SK-N-SH (cell line): ENCODE measurements at regions not wholly inside any gene's neighbourhood (a gene's known extent, or its start where the extent isn't known, plus 50 kb on each side); places are given as distances from the start of the nearest gene placed in this dataset.

ENCODE experiments used
- CTCF ChIA-PET: fragments of 300-600, 350-600 bp; formaldehyde crosslinking; extraction: SDS; loops from one replicate; lab custom pipeline; 2021; lab: Yijun Ruan, JAX
- POLR2A ChIA-PET: fragments of 350-600 bp; sonication (Branson Sonifier 250); formaldehyde crosslinking; extraction: SDS; loops from one replicate; lab custom pipeline; 2020; ENCODE audit warnings: antibody characterized with exemption, inconsistent platforms; lab: Yijun Ruan, JAX
- DNase-seq: peaks from one replicate; pipeline ENCODE4 v3.0.0; 2012
- H2AFZ ChIP-seq: fragments of 200-600 bp; sonication (generic); 2 replicates; pipeline ENCODE4 v1.8.1; 2016; ENCODE audit warnings: antibody characterized with exemption, mild to moderate bottlenecking, low read depth
- H3F3A ChIP-seq: fragments of 200-600 bp; sonication (generic); replicated peaks from 2 replicates; pipeline ENCODE3; 2016; ENCODE audit warnings: antibody characterized with exemption, mild to moderate bottlenecking; ENCODE audit not compliant: insufficient read depth
- H3K27ac ChIP-seq, 2 experiments: fragments of 200-500 bp in 1 of 2; fragments of 200-600 bp in 1 of 2; sonication (Bioruptor generic) in 1 of 2; sonication (generic), shearing (Covaris generic) in 1 of 2; 2 replicates each; pipeline versions ENCODE4 v1.5.1 to v1.6.1; 2014 to 2016; ENCODE audit warnings: low read depth in 2 of 2, inconsistent platforms in 1 of 2, low read length in 1 of 2, mild to moderate bottlenecking in 1 of 2, mixed read lengths in 1 of 2
- H3K27me3 ChIP-seq: fragments of 200-600 bp; sonication (generic), shearing (Covaris generic); 2 replicates; pipeline ENCODE4 v1.6.1; 2016; ENCODE audit warnings: mixed run types; ENCODE audit not compliant: insufficient read depth
- H3K36me3 ChIP-seq, 2 experiments: fragments of 200-500 bp in 1 of 2; fragments of 200-600 bp in 1 of 2; sonication (Bioruptor generic) in 1 of 2; sonication (generic) in 1 of 2; replicated peaks in 1 of 2; 2 replicates each; pipeline versions ENCODE3 to v1.5.1; 2014 to 2016; ENCODE audit warnings: low read length in 1 of 2, mild to moderate bottlenecking in 1 of 2; ENCODE audit not compliant: insufficient read depth in 2 of 2, control insufficient read depth in 1 of 2
- H3K4me1 ChIP-seq, 2 experiments: fragments of 200-500 bp in 1 of 2; fragments of 200-600 bp in 1 of 2; sonication (Bioruptor generic) in 1 of 2; sonication (generic), shearing (Covaris generic) in 1 of 2; 2 replicates each; pipeline versions ENCODE4 v1.5.1 to v1.6.1; 2014 to 2016; ENCODE audit warnings: low read depth in 1 of 2, low read length in 1 of 2, mixed run types in 1 of 2; ENCODE audit not compliant: insufficient read depth in 2 of 2, control insufficient read depth in 1 of 2
- H3K4me2 ChIP-seq: fragments of 200-600 bp; sonication (generic), shearing (Covaris generic); 2 replicates; pipeline ENCODE4 v1.6.1; 2017; ENCODE audit warnings: mixed run types
- H3K4me3 ChIP-seq, 2 experiments: fragments of 200-500 bp in 1 of 2; fragments of 200-600 bp in 1 of 2; sonication (Bioruptor generic) in 1 of 2; sonication (generic), shearing (Covaris generic) in 1 of 2; 2 replicates each; pipeline versions ENCODE4 v1.5.1 to v1.8.1; 2014 to 2016; ENCODE audit warnings: low read depth in 2 of 2, inconsistent platforms in 1 of 2, low read length in 1 of 2, mild to moderate bottlenecking in 1 of 2, mixed read lengths in 1 of 2, moderate library complexity in 1 of 2
- H3K79me2 ChIP-seq: fragments of 200-600 bp; sonication (generic); 2 replicates; pipeline ENCODE4 v1.8.1; 2017; ENCODE audit warnings: mild to moderate bottlenecking; ENCODE audit not compliant: insufficient read depth
- H3K9ac ChIP-seq: fragments of 200-600 bp; sonication (generic); 2 replicates; pipeline ENCODE4 v1.6.1; 2017; ENCODE audit warnings: mixed run types
- H3K9me2 ChIP-seq: fragments of 200-600 bp; sonication (generic); 2 replicates; pipeline ENCODE4 v1.6.1; 2017; ENCODE audit warnings: mixed run types
- H3K9me3 ChIP-seq: fragments of 200-600 bp; sonication (generic); 2 replicates; pipeline ENCODE4 v1.6.1; 2017; ENCODE audit warnings: mixed run types, mild to moderate bottlenecking, moderate library complexity
- H4K20me1 ChIP-seq: fragments of 200-600 bp; sonication (generic); 2 replicates; pipeline ENCODE4 v1.6.1; 2017; ENCODE audit warnings: mild to moderate bottlenecking, mixed run types; ENCODE audit not compliant: insufficient read depth
- CHD2 ChIP-seq: fragments of 150-350 bp; IDR thresholded peaks from 2 replicates; pipeline ENCODE4 v1.6.1; 2018; ENCODE audit warnings: low read length; ENCODE audit not compliant: partially characterized antibody
- ELF1 ChIP-seq: IDR thresholded peaks from 2 replicates; pipeline ENCODE4 v1.4.0; 2012
- EP300 ChIP-seq, 2 experiments: IDR thresholded peaks; 2 replicates each; pipeline versions ENCODE4 v1.4.0 to v1.6.1; 2012; ENCODE audit warnings: borderline replicate concordance in 1 of 2, low read depth in 1 of 2, low read length in 1 of 2
- FOSL2 ChIP-seq: IDR thresholded peaks from 2 replicates; pipeline ENCODE4 v1.4.0; 2012; ENCODE audit warnings: low read depth, mild to moderate bottlenecking, moderate library complexity, borderline replicate concordance
- FOXJ3 ChIP-seq: sonication (generic); formaldehyde crosslinking; IDR thresholded peaks from 2 replicates; pipeline ENCODE4 v1.5.1; 2020; ENCODE audit warnings: mild to moderate bottlenecking, missing genetic modification reagents
- FOXM1 ChIP-seq: IDR thresholded peaks from 2 replicates; pipeline ENCODE4 v1.4.0; 2012; ENCODE audit warnings: low read depth, mild to moderate bottlenecking
- GABPA ChIP-seq: IDR thresholded peaks from 2 replicates; pipeline ENCODE4 v1.4.0; 2012; ENCODE audit warnings: low read depth, mild to moderate bottlenecking
- GATA2 ChIP-seq: sonication (generic); formaldehyde crosslinking; IDR thresholded peaks from 2 replicates; pipeline ENCODE4 v1.5.0; 2020; ENCODE audit warnings: mild to moderate bottlenecking, missing genetic modification reagents
- IRF3 ChIP-seq: fragments of 150-350 bp; IDR thresholded peaks from 2 replicates; pipeline ENCODE4 v1.6.1; 2016; ENCODE audit warnings: mild to moderate bottlenecking, low read depth, low read length
- JUND ChIP-seq: IDR thresholded peaks from 2 replicates; pipeline ENCODE4 v1.4.0; 2012
- MEF2A ChIP-seq: IDR thresholded peaks from 2 replicates; pipeline ENCODE4 v1.4.0; 2012; ENCODE audit warnings: low read depth, borderline replicate concordance
- MXI1 ChIP-seq: IDR thresholded peaks from 2 replicates; pipeline ENCODE4 v1.6.1; 2012; ENCODE audit warnings: mild to moderate bottlenecking, low read depth, low read length, improper control_type of control experiment
- RCOR1 ChIP-seq: fragments of 150-350 bp; IDR thresholded peaks from 2 replicates; pipeline ENCODE4 v1.6.1; 2017; ENCODE audit warnings: antibody characterized with exemption, low read length
- RXRA ChIP-seq: IDR thresholded peaks from 2 replicates; pipeline ENCODE4 v1.4.0; 2012; ENCODE audit warnings: low read depth, mild to moderate bottlenecking, borderline replicate concordance
- SIN3A ChIP-seq: IDR thresholded peaks from 2 replicates; pipeline ENCODE4 v1.6.1; 2012; ENCODE audit warnings: low read depth, mild to moderate bottlenecking, low read length, moderate library complexity, borderline replicate concordance
- SMC3 ChIP-seq: IDR thresholded peaks from 2 replicates; pipeline ENCODE4 v1.6.1; 2012; ENCODE audit warnings: low read depth, low read length, improper control_type of control experiment
- TCF12 ChIP-seq: IDR thresholded peaks from 2 replicates; pipeline ENCODE4 v1.4.0; 2012
- TEAD4 ChIP-seq: IDR thresholded peaks from 2 replicates; pipeline ENCODE4 v1.4.0; 2012; ENCODE audit warnings: mild to moderate bottlenecking, borderline replicate concordance; ENCODE audit not compliant: insufficient read depth
- YY1 ChIP-seq: IDR thresholded peaks from 2 replicates; pipeline ENCODE4 v1.4.0; 2012; ENCODE audit warnings: low read depth, mild to moderate bottlenecking
- WGBS: methylation state at CpG from one replicate; pipeline ENCODE4 v1.1.6; 2017; ENCODE audit warnings: low lambda C conversion rate; 5-methylcytosine and 5-hydroxymethylcytosine counted together
- TF ChIP-seq, protein P1 (sequence below): fragments of 200-600 bp; sonication (generic); IDR thresholded peaks from 2 replicates; pipeline ENCODE4 v1.6.1; 2017; ENCODE audit warnings: antibody characterized with exemption, mild to moderate bottlenecking, moderate library complexity
- TF ChIP-seq, protein P2 (sequence below): IDR thresholded peaks from 2 replicates; pipeline ENCODE4; 2012
- TF ChIP-seq, protein P3 (sequence below): fragments of 150-350 bp; IDR thresholded peaks from 2 replicates; pipeline ENCODE4 v1.6.1; 2017; ENCODE audit warnings: antibody characterized with exemption, low read length, low read depth, borderline replicate concordance
- TF ChIP-seq, protein P4 (sequence below): IDR thresholded peaks from 2 replicates; pipeline ENCODE4 v1.4.0; 2012; ENCODE audit warnings: low read depth, borderline replicate concordance
- TF ChIP-seq, protein P5 (sequence below): IDR thresholded peaks from 2 replicates; pipeline ENCODE4 v1.4.0; 2012; ENCODE audit warnings: low read depth

- WGBS = 55% methylated on average over 8 of the region's 8 CpGs
- POLR2A ChIA-PET = no interaction called here
These were observed 408.2 kb upstream of the CELF2 start for GRCh38 chr10:10609379-10609955.

GRCh38 chr10:10610171-10610570 is 407.5 kb upstream of the CELF2 start:
- TF ChIP-seq, protein P1, sequence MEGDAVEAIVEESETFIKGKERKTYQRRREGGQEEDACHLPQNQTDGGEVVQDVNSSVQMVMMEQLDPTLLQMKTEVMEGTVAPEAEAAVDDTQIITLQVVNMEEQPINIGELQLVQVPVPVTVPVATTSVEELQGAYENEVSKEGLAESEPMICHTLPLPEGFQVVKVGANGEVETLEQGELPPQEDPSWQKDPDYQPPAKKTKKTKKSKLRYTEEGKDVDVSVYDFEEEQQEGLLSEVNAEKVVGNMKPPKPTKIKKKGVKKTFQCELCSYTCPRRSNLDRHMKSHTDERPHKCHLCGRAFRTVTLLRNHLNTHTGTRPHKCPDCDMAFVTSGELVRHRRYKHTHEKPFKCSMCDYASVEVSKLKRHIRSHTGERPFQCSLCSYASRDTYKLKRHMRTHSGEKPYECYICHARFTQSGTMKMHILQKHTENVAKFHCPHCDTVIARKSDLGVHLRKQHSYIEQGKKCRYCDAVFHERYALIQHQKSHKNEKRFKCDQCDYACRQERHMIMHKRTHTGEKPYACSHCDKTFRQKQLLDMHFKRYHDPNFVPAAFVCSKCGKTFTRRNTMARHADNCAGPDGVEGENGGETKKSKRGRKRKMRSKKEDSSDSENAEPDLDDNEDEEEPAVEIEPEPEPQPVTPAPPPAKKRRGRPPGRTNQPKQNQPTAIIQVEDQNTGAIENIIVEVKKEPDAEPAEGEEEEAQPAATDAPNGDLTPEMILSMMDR = no peak
- TF ChIP-seq, protein P2, sequence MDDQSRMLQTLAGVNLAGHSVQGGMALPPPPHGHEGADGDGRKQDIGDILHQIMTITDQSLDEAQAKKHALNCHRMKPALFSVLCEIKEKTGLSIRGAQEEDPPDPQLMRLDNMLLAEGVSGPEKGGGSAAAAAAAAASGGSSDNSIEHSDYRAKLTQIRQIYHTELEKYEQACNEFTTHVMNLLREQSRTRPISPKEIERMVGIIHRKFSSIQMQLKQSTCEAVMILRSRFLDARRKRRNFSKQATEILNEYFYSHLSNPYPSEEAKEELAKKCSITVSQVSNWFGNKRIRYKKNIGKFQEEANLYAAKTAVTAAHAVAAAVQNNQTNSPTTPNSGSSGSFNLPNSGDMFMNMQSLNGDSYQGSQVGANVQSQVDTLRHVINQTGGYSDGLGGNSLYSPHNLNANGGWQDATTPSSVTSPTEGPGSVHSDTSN = no peak
- no peak for TF ChIP-seq GABPA
- no peak for TF ChIP-seq MEF2A
- TF ChIP-seq YY1 = no peak
- TF ChIP-seq SIN3A = no peak
- TF ChIP-seq EP300 (IDR thresholded peaks at IDR 0.05; ENCODE audit: borderline replicate concordance in 1 of 2, low read depth in 1 of 2, low read length in 1 of 2) = no peak
- TF ChIP-seq, protein P3, sequence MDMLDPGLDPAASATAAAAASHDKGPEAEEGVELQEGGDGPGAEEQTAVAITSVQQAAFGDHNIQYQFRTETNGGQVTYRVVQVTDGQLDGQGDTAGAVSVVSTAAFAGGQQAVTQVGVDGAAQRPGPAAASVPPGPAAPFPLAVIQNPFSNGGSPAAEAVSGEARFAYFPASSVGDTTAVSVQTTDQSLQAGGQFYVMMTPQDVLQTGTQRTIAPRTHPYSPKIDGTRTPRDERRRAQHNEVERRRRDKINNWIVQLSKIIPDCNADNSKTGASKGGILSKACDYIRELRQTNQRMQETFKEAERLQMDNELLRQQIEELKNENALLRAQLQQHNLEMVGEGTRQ = no peak
- no peak for TF ChIP-seq SMC3
- no peak for TF ChIP-seq CHD2
- TF ChIP-seq, all 33 proteins: peak for 0
- Histone ChIP-seq H3K9ac (no peak overlapping the region), H3K79me2 (no peaks in the 10 kb centered on the region), H3K9me3 (no peaks in the 10 kb centered on the region), H2AFZ (no peak overlapping the region), H3K4me3 (no peak overlapping the region), H3K4me1 (no peaks in the 10 kb centered on the region), H3K4me2 (no peak overlapping the region), H3K9me2 (no peaks in the 10 kb centered on the region), H3F3A (no peaks in the 10 kb centered on the region), H3K27me3 (no peaks in the 10 kb centered on the region), H3K36me3 (no peaks in the 10 kb centered on the region), H4K20me1 (no peaks in the 10 kb centered on the region), H3K27ac (no peak overlapping the region)
- no peak for DNase-seq
- 10% methylated on average over 1 of the region's 1 CpG for WGBS
- ChIA-PET CTCF (no interaction called here), POLR2A (no interaction called here)

More at GRCh38 chr10:10609379-10609955, 408.2 kb upstream of the CELF2 start:
- Histone ChIP-seq H3K36me3 (no peaks in the 10 kb centered on the region), H2AFZ (no peak overlapping the region), H3K79me2 (no peaks in the 10 kb centered on the region), H3K9ac (no peak overlapping the region), H3K27me3 (no peaks in the 10 kb centered on the region), H3K4me3 (no peak overlapping the region), H3F3A (no peaks in the 10 kb centered on the region), H3K9me3 (no peaks in the 10 kb centered on the region), H3K27ac (no peak overlapping the region), H4K20me1 (no peaks in the 10 kb centered on the region), H3K4me2 (no peak overlapping the region), H3K9me2 (no peaks in the 10 kb centered on the region), H3K4me1 (no peaks in the 10 kb centered on the region)
- CTCF ChIA-PET = no interaction called here
- no peak for DNase-seq
- no peak for TF ChIP-seq RXRA
- TF ChIP-seq, protein P4, sequence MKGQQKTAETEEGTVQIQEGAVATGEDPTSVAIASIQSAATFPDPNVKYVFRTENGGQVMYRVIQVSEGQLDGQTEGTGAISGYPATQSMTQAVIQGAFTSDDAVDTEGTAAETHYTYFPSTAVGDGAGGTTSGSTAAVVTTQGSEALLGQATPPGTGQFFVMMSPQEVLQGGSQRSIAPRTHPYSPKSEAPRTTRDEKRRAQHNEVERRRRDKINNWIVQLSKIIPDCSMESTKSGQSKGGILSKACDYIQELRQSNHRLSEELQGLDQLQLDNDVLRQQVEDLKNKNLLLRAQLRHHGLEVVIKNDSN = no peak
- TF ChIP-seq MXI1 = no peak
- no peak for TF ChIP-seq TEAD4
- no peak for TF ChIP-seq FOSL2
- no peak for TF ChIP-seq TCF12
- no peak for TF ChIP-seq ELF1
- TF ChIP-seq CHD2 = no peak
- TF ChIP-seq IRF3 = no peak
- no peak for TF ChIP-seq MEF2A
- no peak for TF ChIP-seq GABPA
- TF ChIP-seq FOXM1 = no peak
- no peak for TF ChIP-seq JUND
- TF ChIP-seq GATA2 = no peak
- TF ChIP-seq, protein P5, sequence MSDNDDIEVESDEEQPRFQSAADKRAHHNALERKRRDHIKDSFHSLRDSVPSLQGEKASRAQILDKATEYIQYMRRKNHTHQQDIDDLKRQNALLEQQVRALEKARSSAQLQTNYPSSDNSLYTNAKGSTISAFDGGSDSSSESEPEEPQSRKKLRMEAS = no peak
- TF ChIP-seq YY1 = no peak
- TF ChIP-seq FOXJ3 (CRISPR knock-in tag) = no peak
- no peak for TF ChIP-seq RCOR1
